Natural killer cell (primary cell): ENCODE measurements at regions not wholly inside any gene's neighbourhood (a gene's known extent, or its start where the extent isn't known, plus 50 kb on each side); places are given as distances from the start of the nearest gene placed in this dataset.

Experiments used
- ATAC-seq, 3 donors: fragments of 150-1000 bp in 2 of 3; fragments of 200-7000 bp in 1 of 3; cut with Tn5 transposase; 1 replicate in 1 of 3; 2 replicates in 2 of 3; pipeline ENCODE4 v1.10.0; 2021; ENCODE audit warnings: mild to moderate bottlenecking in 2 of 3, moderate library complexity in 2 of 3
- DNase-seq, 2 donors: peaks; one replicate each; pipeline versions ENCODE4 v3.0.0 to v3.0.0-alpha.2; 2013 to 2021; ENCODE audit warnings: mixed read lengths in 1 of 2
- H3K27ac ChIP-seq: one replicate; pipeline ENCODE4 v1.5.1; 2013; ENCODE audit warnings: mild to moderate bottlenecking, low read length
- H3K27me3 ChIP-seq: one replicate; pipeline ENCODE4 v1.6.1; 2013; ENCODE audit warnings: low read length; ENCODE audit not compliant: control insufficient read depth, insufficient read depth
- H3K36me3 ChIP-seq: one replicate; pipeline ENCODE4 v1.6.1; 2013; ENCODE audit warnings: low read length; ENCODE audit not compliant: control insufficient read depth, insufficient read depth
- H3K4me1 ChIP-seq: one replicate; pipeline ENCODE4 v1.6.1; 2013; ENCODE audit warnings: low read length; ENCODE audit not compliant: control insufficient read depth, insufficient read depth
- H3K4me3 ChIP-seq: one replicate; pipeline ENCODE4 v1.5.1; 2013; ENCODE audit warnings: low read length
- H3K9me3 ChIP-seq: one replicate; pipeline ENCODE4 v1.6.1; 2013; ENCODE audit warnings: low read length; ENCODE audit not compliant: control insufficient read depth, insufficient read depth
- H3K27ac Mint-ChIP-seq, 2 donors: one replicate each; pipeline ENCODE4 v1.8.0; 2022; ENCODE audit warnings: mild to moderate bottlenecking in 2 of 2, mixed read lengths in 2 of 2, moderate library complexity in 1 of 2
- H3K27me3 Mint-ChIP-seq, 2 donors: one replicate each; pipeline ENCODE4 v1.8.0; 2022; ENCODE audit warnings: low read depth in 2 of 2, mixed read lengths in 2 of 2
- H3K36me3 Mint-ChIP-seq: one replicate; pipeline ENCODE4 v1.8.0; 2022; ENCODE audit warnings: mixed read lengths
- H3K4me1 Mint-ChIP-seq, 2 donors: one replicate each; pipeline ENCODE4 v1.8.0; 2022; ENCODE audit warnings: mixed read lengths in 2 of 2
- H3K4me3 Mint-ChIP-seq: one replicate; pipeline ENCODE4 v1.8.0; 2022; ENCODE audit warnings: mild to moderate bottlenecking, moderate library complexity, mixed read lengths
- H3K9me3 Mint-ChIP-seq, 2 donors: one replicate each; pipeline ENCODE4 v1.8.0; 2022; ENCODE audit warnings: mixed read lengths in 2 of 2
- WGBS: methylation state at CpG from one replicate; pipeline ENCODE4 v1.1.7; 2013; ENCODE audit warnings: missing lambda C conversion rate; ENCODE audit not compliant: insufficient coverage; 5-methylcytosine and 5-hydroxymethylcytosine counted together
- intact Hi-C: fragments of 100-400 bp; cut with micrococcal nuclease; formaldehyde crosslinking; loops from one replicate; pipeline ENCODE4 v1.14.2; 2022
- TF ChIP-seq, protein P1 (sequence below): fragments of 200-600 bp; IDR thresholded peaks from one replicate; pipeline ENCODE4 v1.8.0; 2022; ENCODE audit warnings: antibody characterized with exemption

DNA sequence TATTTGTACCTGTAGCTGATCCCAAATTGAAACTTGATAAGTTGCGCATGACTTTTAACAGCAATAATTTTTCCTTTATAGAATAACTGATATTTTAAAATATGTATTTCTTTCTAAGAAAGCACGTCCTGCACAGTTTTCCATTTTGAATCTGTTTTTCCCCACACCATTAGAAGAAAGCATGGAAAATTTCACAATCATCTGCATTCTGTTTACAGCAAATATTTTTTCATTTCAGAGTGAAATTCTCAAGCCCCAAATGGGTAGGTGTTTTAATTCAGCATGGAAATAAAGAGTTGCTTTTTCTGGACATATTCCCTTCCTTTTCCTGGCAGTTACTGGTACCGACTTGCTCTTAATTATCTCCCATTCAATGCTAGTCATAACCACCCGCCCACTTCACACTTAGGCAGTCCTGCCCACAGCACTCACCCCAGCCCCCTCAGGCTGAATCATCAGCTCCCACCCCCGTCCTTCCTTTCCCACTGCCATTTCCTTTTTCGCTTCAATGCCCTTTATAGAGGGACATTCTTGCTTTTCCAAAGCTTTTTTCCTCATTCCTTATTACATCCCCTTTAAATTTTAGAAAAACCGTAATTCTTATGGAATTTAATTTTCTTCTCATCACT is 89.2 kb upstream of the GLS start:
- no peaks in the 10 kb centered on the region for H3K9me3 ChIP-seq
- peaks cover 14 to 19% of the 10 kb centered on the region in 2 donors for H3K4me1 Mint-ChIP-seq
- H3K9me3 Mint-ChIP-seq, result no peaks in the 10 kb centered on the region
- H3K36me3 ChIP-seq, result no peaks in the 10 kb centered on the region
- no peak overlapping the region for H3K27ac ChIP-seq
- H3K36me3 Mint-ChIP-seq, result no peaks in the 10 kb centered on the region
- ATAC-seq (peak; percentile 81 to 98 (median 95)), DNase-seq (peak; percentile 11 to 20)
- H3K27ac Mint-ChIP-seq, result peak overlapping the region in 1 of 2 donors; percentile 29
- H3K4me3 ChIP-seq, result no peak overlapping the region
- H3K4me1 ChIP-seq, result peaks cover 3% of the 10 kb centered on the region
- intact Hi-C loops, result no loop called here
- 12% methylated on average over 4 of the region's 7 CpGs for WGBS
- H3K27me3 Mint-ChIP-seq, result no peaks in the 10 kb centered on the region
- H3K27me3 ChIP-seq, result no peaks in the 10 kb centered on the region
- H3K4me3 Mint-ChIP-seq, result peak overlapping the region; percentile 4
- TF ChIP-seq, protein P1, sequence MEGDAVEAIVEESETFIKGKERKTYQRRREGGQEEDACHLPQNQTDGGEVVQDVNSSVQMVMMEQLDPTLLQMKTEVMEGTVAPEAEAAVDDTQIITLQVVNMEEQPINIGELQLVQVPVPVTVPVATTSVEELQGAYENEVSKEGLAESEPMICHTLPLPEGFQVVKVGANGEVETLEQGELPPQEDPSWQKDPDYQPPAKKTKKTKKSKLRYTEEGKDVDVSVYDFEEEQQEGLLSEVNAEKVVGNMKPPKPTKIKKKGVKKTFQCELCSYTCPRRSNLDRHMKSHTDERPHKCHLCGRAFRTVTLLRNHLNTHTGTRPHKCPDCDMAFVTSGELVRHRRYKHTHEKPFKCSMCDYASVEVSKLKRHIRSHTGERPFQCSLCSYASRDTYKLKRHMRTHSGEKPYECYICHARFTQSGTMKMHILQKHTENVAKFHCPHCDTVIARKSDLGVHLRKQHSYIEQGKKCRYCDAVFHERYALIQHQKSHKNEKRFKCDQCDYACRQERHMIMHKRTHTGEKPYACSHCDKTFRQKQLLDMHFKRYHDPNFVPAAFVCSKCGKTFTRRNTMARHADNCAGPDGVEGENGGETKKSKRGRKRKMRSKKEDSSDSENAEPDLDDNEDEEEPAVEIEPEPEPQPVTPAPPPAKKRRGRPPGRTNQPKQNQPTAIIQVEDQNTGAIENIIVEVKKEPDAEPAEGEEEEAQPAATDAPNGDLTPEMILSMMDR, result no peak

DNA sequence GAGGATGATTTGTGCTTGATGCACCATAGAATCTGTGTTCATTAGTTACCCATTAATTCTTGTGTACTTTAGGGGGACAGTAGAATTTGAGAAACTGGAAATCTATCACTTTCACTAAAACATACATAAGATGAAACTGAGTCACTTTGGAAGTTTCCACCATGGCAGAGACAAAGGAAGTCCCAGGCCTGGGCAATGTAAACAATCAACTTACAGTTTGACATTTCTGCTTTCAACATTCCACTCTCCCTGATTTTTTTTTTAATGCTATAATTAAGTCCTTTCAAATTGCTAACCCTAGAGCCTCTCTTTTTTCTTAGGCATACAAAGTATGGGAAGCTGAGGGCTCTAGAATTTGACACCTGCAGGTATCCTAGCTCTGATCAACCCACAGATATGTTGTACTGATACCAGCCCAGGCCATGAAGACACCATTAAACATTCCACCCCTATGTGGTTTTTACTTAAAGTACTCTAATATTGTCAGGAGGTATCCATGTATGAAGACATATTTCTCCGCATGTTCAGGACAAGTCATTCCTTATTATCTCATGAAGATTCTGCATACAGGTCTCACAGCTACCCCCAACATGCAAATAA is 88.5 kb upstream of the GLS start:
- no peaks in the 10 kb centered on the region for H3K27me3 ChIP-seq
- DNase-seq (no peak), ATAC-seq (peak in 1 of 3 donors; percentile 7)
- H3K27ac Mint-ChIP-seq, result peak overlapping the region in 1 of 2 donors; percentile 29
- no peaks in the 10 kb centered on the region for H3K9me3 Mint-ChIP-seq
- no peak overlapping the region for H3K4me3 ChIP-seq
- WGBS, result 100% methylated on average over 1 of the region's 1 CpG
- no peaks in the 10 kb centered on the region for H3K36me3 Mint-ChIP-seq
- no peak overlapping the region for H3K27ac ChIP-seq
- H3K9me3 ChIP-seq, result no peaks in the 10 kb centered on the region
- H3K4me3 Mint-ChIP-seq, result peak overlapping the region; percentile 4
- H3K36me3 ChIP-seq, result no peaks in the 10 kb centered on the region
- H3K4me1 ChIP-seq, result peaks cover 3% of the 10 kb centered on the region
- no peaks in the 10 kb centered on the region for H3K27me3 Mint-ChIP-seq
- TF ChIP-seq, protein P1, result no peak
- intact Hi-C loops, result no loop called here
- peaks cover 14 to 19% of the 10 kb centered on the region in 2 donors for H3K4me1 Mint-ChIP-seq

DNA sequence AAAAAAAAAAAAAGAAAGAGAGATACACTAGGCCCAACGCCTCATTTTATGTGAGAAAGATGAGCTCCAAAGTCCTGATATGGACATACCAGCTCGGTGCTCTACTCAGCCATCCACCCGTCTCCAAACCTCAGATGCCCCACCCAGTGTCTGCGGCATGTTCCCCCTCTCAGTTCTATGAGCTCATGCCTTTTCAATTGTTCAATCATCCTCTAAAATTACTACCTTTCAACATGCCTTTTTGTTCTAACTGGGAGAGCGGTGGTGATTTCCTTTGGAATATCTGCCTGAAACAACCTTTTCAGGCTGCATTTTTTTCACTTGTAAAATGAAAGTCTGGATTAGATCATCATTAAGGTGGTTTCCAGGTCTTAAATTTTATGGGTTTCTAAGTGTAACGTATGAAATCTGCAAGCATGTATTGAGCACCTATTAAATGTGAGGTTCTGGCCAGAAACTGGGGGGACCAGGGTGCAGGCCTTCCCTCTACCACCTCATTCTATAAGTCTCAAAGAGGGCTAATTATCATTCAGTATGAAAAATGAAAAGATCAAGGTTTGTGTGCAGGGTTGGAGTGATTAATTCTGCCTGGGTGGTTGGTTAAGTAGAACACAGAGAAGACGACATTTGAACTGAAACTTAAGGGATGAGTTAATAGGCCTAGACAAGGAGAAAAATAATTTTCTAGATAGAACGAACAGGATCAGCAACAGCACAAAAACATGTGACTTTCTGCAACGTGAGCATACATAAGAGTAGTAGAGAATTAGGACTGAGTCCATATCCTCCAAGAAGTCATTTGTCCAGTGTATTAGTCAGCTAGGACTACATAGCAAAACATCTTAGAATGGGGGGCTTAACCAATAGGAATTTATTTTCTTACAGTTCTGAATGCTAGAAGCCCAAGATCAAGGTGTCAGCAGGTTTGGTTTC is 87.4 kb upstream of the GLS start:
- WGBS, result 84% methylated on average over 9 of the region's 9 CpGs
- intact Hi-C loops, result no loop called here
- Histone ChIP-seq H3K36me3 (no peaks in the 10 kb centered on the region), H3K4me3 (no peak overlapping the region), H3K27ac (no peak overlapping the region), H3K27me3 (no peaks in the 10 kb centered on the region), H3K4me1 (peaks cover 3% of the 10 kb centered on the region), H3K9me3 (no peaks in the 10 kb centered on the region)
- no peaks in the 10 kb centered on the region for H3K9me3 Mint-ChIP-seq
- ATAC-seq, result no peak
- TF ChIP-seq, protein P1, result no peak
- peak overlapping the region in 1 of 2 donors; percentile 26 for H3K27ac Mint-ChIP-seq
- no peaks in the 10 kb centered on the region for H3K27me3 Mint-ChIP-seq
- no peak overlapping the region for H3K4me3 Mint-ChIP-seq
- no peaks in the 10 kb centered on the region for H3K36me3 Mint-ChIP-seq
- peak in 1 of 2 donors; percentile 14 for DNase-seq
- H3K4me1 Mint-ChIP-seq, result peaks cover 14 to 19% of the 10 kb centered on the region in 2 donors
